Body of pancreas (tissue), 4 donors: ENCODE measurements at regions not wholly inside any gene's neighbourhood (a gene's known extent, or its start where the extent isn't known, plus 50 kb on each side); places are given as distances from the start of the nearest gene placed in this dataset.

Experiments
- POLR2A ChIP-seq, 3 donors: fragments of 450-650 bp; IDR thresholded peaks; one replicate each; pipeline ENCODE4 v1.6.1; 2016; ENCODE audit warnings: antibody characterized with exemption in 3 of 3, mild to moderate bottlenecking in 2 of 3
- TF ChIP-seq, protein P1 (sequence below), 7 experiments: fragments of 450-650 bp in 4 of 7; fragments of 200-600 bp in 3 of 7; sonication (generic) in 3 of 7; IDR thresholded peaks; one replicate each; pipeline ENCODE4 v1.5.1; 2016 to 2019; ENCODE audit warnings: antibody characterized with exemption in 7 of 7

- TF ChIP-seq, protein P1, sequence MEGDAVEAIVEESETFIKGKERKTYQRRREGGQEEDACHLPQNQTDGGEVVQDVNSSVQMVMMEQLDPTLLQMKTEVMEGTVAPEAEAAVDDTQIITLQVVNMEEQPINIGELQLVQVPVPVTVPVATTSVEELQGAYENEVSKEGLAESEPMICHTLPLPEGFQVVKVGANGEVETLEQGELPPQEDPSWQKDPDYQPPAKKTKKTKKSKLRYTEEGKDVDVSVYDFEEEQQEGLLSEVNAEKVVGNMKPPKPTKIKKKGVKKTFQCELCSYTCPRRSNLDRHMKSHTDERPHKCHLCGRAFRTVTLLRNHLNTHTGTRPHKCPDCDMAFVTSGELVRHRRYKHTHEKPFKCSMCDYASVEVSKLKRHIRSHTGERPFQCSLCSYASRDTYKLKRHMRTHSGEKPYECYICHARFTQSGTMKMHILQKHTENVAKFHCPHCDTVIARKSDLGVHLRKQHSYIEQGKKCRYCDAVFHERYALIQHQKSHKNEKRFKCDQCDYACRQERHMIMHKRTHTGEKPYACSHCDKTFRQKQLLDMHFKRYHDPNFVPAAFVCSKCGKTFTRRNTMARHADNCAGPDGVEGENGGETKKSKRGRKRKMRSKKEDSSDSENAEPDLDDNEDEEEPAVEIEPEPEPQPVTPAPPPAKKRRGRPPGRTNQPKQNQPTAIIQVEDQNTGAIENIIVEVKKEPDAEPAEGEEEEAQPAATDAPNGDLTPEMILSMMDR (IDR thresholded peaks at IDR 0.05) = no peak
- no peak for TF ChIP-seq POLR2A (IDR thresholded peaks at IDR 0.05)
Observed at GRCh38 chrX:46324166-46324565, 221.1 kb downstream of the ZNF674 start.
